Activated effector memory CD4-positive, alpha-beta T cell treated with anti-CD3 and anti-CD28 coated beads, Interleukin-2, amount 50 U/mL, for 16 hours (primary cell): ENCODE measurements at regions not wholly inside any gene's neighbourhood (a gene's known extent, or its start where the extent isn't known, plus 50 kb on each side); places are given as distances from the start of the nearest gene placed in this dataset.
"Not testable (repeated sequence)": the region's sequence is repeated elsewhere in the genome, so short reads cannot be mapped to it uniquely, and the experiment has no call there.

Experiments used
- DNase-seq: peaks from one replicate; pipeline ENCODE4 v3.0.0-alpha.2; 2020

- DNase-seq = no peak
Observed at GRCh38 chr3:40649346-40649745, 124.6 kb downstream of the ZNF621 start.

- DNase-seq = no peak
Observed at GRCh38 chr3:40652072-40652471, 127.3 kb downstream of the ZNF621 start.

- no peak for DNase-seq
Observed at GRCh38 chr3:40653001-40653400, 128.2 kb downstream of the ZNF621 start.

GRCh38 chr3:40653878-40654277, 129.1 kb downstream of the ZNF621 start:
- DNase-seq = no peak

GRCh38 chr3:40655551-40655950, 130.8 kb downstream of the ZNF621 start:
- DNase-seq = no peak

- DNase-seq = no peak
Observed at GRCh38 chr3:40657623-40658022, 132.9 kb downstream of the ZNF621 start.

GRCh38 chr3:40658305-40658704, 133.5 kb downstream of the ZNF621 start:
- no peak for DNase-seq

- DNase-seq = no peak
Observed at GRCh38 chr3:40660554-40660953, 135.8 kb downstream of the ZNF621 start.

GRCh38 chr3:40661284-40661683, 136.5 kb downstream of the ZNF621 start:
- no peak for DNase-seq

GRCh38 chr3:40663280-40663679, 138.5 kb downstream of the ZNF621 start:
- DNase-seq = no peak

GRCh38 chr3:40669176-40669575, 144.4 kb downstream of the ZNF621 start:
- DNase-seq = no peak

GRCh38 chr3:40672861-40673260, 148.1 kb downstream of the ZNF621 start:
- no peak for DNase-seq

- DNase-seq = no peak
Observed at GRCh38 chr3:40677321-40677720, 152.6 kb downstream of the ZNF621 start.

GRCh38 chr3:40677749-40678148, 153.0 kb downstream of the ZNF621 start:
- DNase-seq = no peak

- no peak for DNase-seq
Observed at GRCh38 chr3:40679290-40679689, 154.5 kb downstream of the ZNF621 start.

GRCh38 chr3:40680685-40681657, 156.2 kb downstream of the ZNF621 start:
- DNase-seq = no peak

GRCh38 chr3:40681658-40682055, 156.9 kb downstream of the ZNF621 start:
- DNase-seq = no peak

- no peak for DNase-seq
Observed at GRCh38 chr3:40689837-40690236, 165.1 kb downstream of the ZNF621 start.

- no peak for DNase-seq
Observed at GRCh38 chr3:40690749-40691451, 166.1 kb downstream of the ZNF621 start.

- DNase-seq = no peak
Observed at GRCh38 chr3:40691452-40691861, 166.7 kb downstream of the ZNF621 start.

GRCh38 chr3:40695848-40696247, 171.1 kb downstream of the ZNF621 start:
- no peak for DNase-seq

GRCh38 chr3:40698611-40699010, 173.9 kb downstream of the ZNF621 start:
- not testable (repeated sequence) for DNase-seq

GRCh38 chr3:40701016-40701588, 176.3 kb downstream of the ZNF621 start:
- no peak for DNase-seq

GRCh38 chr3:40704224-40704623, 179.5 kb downstream of the ZNF621 start:
- DNase-seq = no peak
